Skeletal muscle cell (primary cell): ENCODE measurements at regions not wholly inside any gene's neighbourhood (a gene's known extent, or its start where the extent isn't known, plus 50 kb on each side); places are given as distances from the start of the nearest gene placed in this dataset.
A peak's percentile ranks its signal among the peaks of the same experiment; 100 is the strongest.
"Not testable (repeated sequence)": the region's sequence is repeated elsewhere in the genome, so short reads cannot be mapped to it uniquely, and the experiment has no call there.

ENCODE experiments used
- DNase-seq: peaks from one replicate; pipeline ENCODE4 v3.0.0-alpha.2; 2010; ENCODE audit warnings: low read depth
- H3K4me3 ChIP-seq: 2 replicates; pipeline ENCODE4 v1.5.1; 2011; ENCODE audit warnings: low read depth, mild to moderate bottlenecking, control low read depth, low read length, moderate library complexity

GRCh38 chr6:9140951-9141460 is 705.7 kb upstream of the SLC35B3 start:
- no peak overlapping the region for H3K4me3 ChIP-seq

GRCh38 chr6:9140172-9140571 is 704.8 kb upstream of the SLC35B3 start:
- no peak for DNase-seq
- no peak overlapping the region for H3K4me3 ChIP-seq

More at GRCh38 chr6:9140951-9141460, 705.7 kb upstream of the SLC35B3 start:
- no peak for DNase-seq

- no peak for DNase-seq
- no peak overlapping the region for H3K4me3 ChIP-seq
These were observed 704.4 kb upstream of the SLC35B3 start for GRCh38 chr6:9139746-9140145.

- no peak for DNase-seq
- no peak overlapping the region for H3K4me3 ChIP-seq
These were observed 703.6 kb upstream of the SLC35B3 start for GRCh38 chr6:9138936-9139335.

- no peak overlapping the region for H3K4me3 ChIP-seq
- no peak for DNase-seq
These were observed 700.9 kb upstream of the SLC35B3 start for GRCh38 chr6:9136141-9136822.

GRCh38 chr6:9131616-9132015 is 696.3 kb upstream of the SLC35B3 start:
- no peak for DNase-seq

GRCh38 chr6:9131201-9131600 is 695.9 kb upstream of the SLC35B3 start:
- no peak for DNase-seq
- no peak overlapping the region for H3K4me3 ChIP-seq

More at GRCh38 chr6:9131616-9132015, 696.3 kb upstream of the SLC35B3 start:
- H3K4me3 ChIP-seq: no peak overlapping the region

GRCh38 chr6:9128970-9129369 is 693.6 kb upstream of the SLC35B3 start:
- H3K4me3 ChIP-seq: no peak overlapping the region
- DNase-seq: no peak

- no peak overlapping the region for H3K4me3 ChIP-seq
- peak; percentile 51 for DNase-seq
These were observed 691.7 kb upstream of the SLC35B3 start for GRCh38 chr6:9126878-9127560.

GRCh38 chr6:9126034-9126433 is 690.7 kb upstream of the SLC35B3 start:
- not testable (repeated sequence) for H3K4me3 ChIP-seq

GRCh38 chr6:9121549-9121948 is 686.2 kb upstream of the SLC35B3 start:
- no peak overlapping the region for H3K4me3 ChIP-seq

More at GRCh38 chr6:9126034-9126433, 690.7 kb upstream of the SLC35B3 start:
- not testable (repeated sequence) for DNase-seq

GRCh38 chr6:9116026-9116425 is 680.7 kb upstream of the SLC35B3 start:
- H3K4me3 ChIP-seq: no peak overlapping the region
- no peak for DNase-seq

More at GRCh38 chr6:9121549-9121948, 686.2 kb upstream of the SLC35B3 start:
- no peak for DNase-seq

GRCh38 chr6:9112544-9112943 is 677.2 kb upstream of the SLC35B3 start:
- no peak for DNase-seq
- H3K4me3 ChIP-seq: no peak overlapping the region

GRCh38 chr6:9103876-9104521 is 668.7 kb upstream of the SLC35B3 start:
- no peak overlapping the region for H3K4me3 ChIP-seq
- no peak for DNase-seq

- DNase-seq: no peak
- H3K4me3 ChIP-seq: no peak overlapping the region
These were observed 666.6 kb upstream of the SLC35B3 start for GRCh38 chr6:9101920-9102319.

- H3K4me3 ChIP-seq: no peak overlapping the region
- no peak for DNase-seq
These were observed 665.7 kb upstream of the SLC35B3 start for GRCh38 chr6:9100869-9101580.

- no peak overlapping the region for H3K4me3 ChIP-seq
- DNase-seq: no peak
These were observed 660.4 kb upstream of the SLC35B3 start for GRCh38 chr6:9095729-9096128.

- H3K4me3 ChIP-seq: no peak overlapping the region
- no peak for DNase-seq
These were observed 659.8 kb upstream of the SLC35B3 start for GRCh38 chr6:9095137-9095536.

- no peak for DNase-seq
- no peak overlapping the region for H3K4me3 ChIP-seq
These were observed 654.4 kb upstream of the SLC35B3 start for GRCh38 chr6:9089724-9090123.

- no peak for DNase-seq
- no peak overlapping the region for H3K4me3 ChIP-seq
These were observed 652.1 kb upstream of the SLC35B3 start for GRCh38 chr6:9087470-9087869.
